B cell (primary cell): ENCODE measurements at regions not wholly inside any gene's neighbourhood (a gene's known extent, or its start where the extent isn't known, plus 50 kb on each side); places are given as distances from the start of the nearest gene placed in this dataset.

ENCODE experiments used
- ATAC-seq: fragments of 200-7000 bp; cut with Tn5 transposase; one replicate; pipeline ENCODE4 v1.10.0; 2021; ENCODE audit warnings: low read depth, mild to moderate bottlenecking, moderate number of reproducible peaks, moderate library complexity
- CTCF ChIA-PET: fragments of 350-600 bp; sonication (Branson Sonifier 250); formaldehyde crosslinking; loops from one replicate; lab custom pipeline; 2021; ENCODE audit warnings: antibody characterized with exemption, inconsistent platforms; lab: Charles Lee
- POLR2A ChIA-PET: fragments of 350-600 bp; sonication (Branson Sonifier 250); formaldehyde crosslinking; loops from one replicate; lab custom pipeline; 2021; ENCODE audit warnings: antibody characterized with exemption; lab: Charles Lee
- DNase-seq: peaks from one replicate; pipeline ENCODE4 v3.0.0; 2013
- H2AFZ ChIP-seq: 2 replicates; pipeline ENCODE4 v1.6.1; 2012; ENCODE audit warnings: mild to moderate bottlenecking, low read depth, low read length; ENCODE audit not compliant: insufficient read depth, poor library complexity, severe bottlenecking
- H3K27ac ChIP-seq, 2 donors: 1 replicate in 1 of 2; 2 replicates in 1 of 2; pipeline ENCODE4 v1.5.1; 2012 to 2013; ENCODE audit warnings: low read length in 2 of 2, mild to moderate bottlenecking in 2 of 2, moderate library complexity in 1 of 2
- H3K27me3 ChIP-seq, 4 experiments: fragments of 200-600 bp in 1 of 4; sonication (generic) in 1 of 4; replicated peaks in 1 of 4; 1 replicate in 2 of 4; 2 replicates in 2 of 4; pipeline versions ENCODE4 v1.6.1 to v1.7.0; 2013 to 2016; ENCODE audit warnings: low read length in 3 of 4, mild to moderate bottlenecking in 2 of 4, mixed read lengths in 1 of 4, moderate library complexity in 1 of 4; ENCODE audit not compliant: insufficient read depth in 4 of 4, control insufficient read depth in 3 of 4; ENCODE audit errors: control extremely low read depth in 1 of 4
- H3K36me3 ChIP-seq, 2 experiments: replicated peaks in 1 of 2; 1 replicate in 1 of 2; 2 replicates in 1 of 2; pipeline versions ENCODE4 v1.6.1 to v1.7.1; 2013; ENCODE audit warnings: low read length in 1 of 2; ENCODE audit not compliant: insufficient read depth in 2 of 2, control insufficient read depth in 1 of 2; ENCODE audit errors: control extremely low read depth in 1 of 2, extremely low read depth in 1 of 2
- H3K4me1 ChIP-seq, 2 donors: fragments of 200-600 bp in 1 of 2; sonication (generic) in 1 of 2; 1 replicate in 1 of 2; 2 replicates in 1 of 2; pipeline versions ENCODE4 v1.5.1 to v1.6.1; 2013 to 2017; ENCODE audit warnings: low read length in 2 of 2; ENCODE audit not compliant: control insufficient read depth in 2 of 2, insufficient read depth in 2 of 2
- H3K4me2 ChIP-seq: replicated peaks from 2 replicates; pipeline ENCODE3; 2012; ENCODE audit warnings: mild to moderate bottlenecking, low read depth, low read length; ENCODE audit not compliant: poor library complexity, severe bottlenecking
- H3K4me3 ChIP-seq, 5 experiments: fragments of 200-600 bp in 1 of 5; sonication (generic) in 1 of 5; 1 replicate in 3 of 5; 2 replicates in 2 of 5; pipeline versions ENCODE4 v1.5.1 to v1.7.0; 2011 to 2016; ENCODE audit warnings: low read length in 4 of 5, mild to moderate bottlenecking in 4 of 5, low read depth in 2 of 5, control low read depth in 1 of 5, moderate library complexity in 1 of 5; ENCODE audit not compliant: insufficient read depth in 1 of 5; ENCODE audit errors: control extremely low read depth in 1 of 5, extremely low read depth in 1 of 5
- H3K79me2 ChIP-seq: fragments of 200-600 bp; sonication (generic); one replicate; pipeline ENCODE4 v1.6.0; 2016; ENCODE audit warnings: low read length; ENCODE audit not compliant: control insufficient read depth, insufficient read depth
- H3K9ac ChIP-seq: fragments of 200-600 bp; sonication (generic); 2 replicates; pipeline ENCODE4 v1.6.1; 2017; ENCODE audit warnings: mild to moderate bottlenecking, low read length, moderate library complexity
- H3K9me3 ChIP-seq, 3 donors: one replicate each; pipeline versions ENCODE4 v1.6.1 to v1.7.1; 2013; ENCODE audit warnings: low read length in 2 of 3; ENCODE audit not compliant: control insufficient read depth in 2 of 3, insufficient read depth in 1 of 3; ENCODE audit errors: control extremely low read depth in 1 of 3
- H4K20me1 ChIP-seq: 2 replicates; pipeline ENCODE4 v1.6.0; 2012; ENCODE audit warnings: mild to moderate bottlenecking, low read length; ENCODE audit not compliant: insufficient read depth, control insufficient read depth, poor library complexity, severe bottlenecking
- H3K27ac Mint-ChIP-seq: one replicate; pipeline ENCODE4 v1.8.0; 2021; ENCODE audit warnings: mixed read lengths
- H3K27me3 Mint-ChIP-seq: one replicate; pipeline ENCODE4 v1.8.0; 2021; ENCODE audit warnings: mixed read lengths
- H3K4me1 Mint-ChIP-seq: one replicate; pipeline ENCODE4 v1.8.0; 2021; ENCODE audit warnings: mixed read lengths
- H3K4me3 Mint-ChIP-seq: one replicate; pipeline ENCODE4 v1.8.0; 2021; ENCODE audit warnings: mixed read lengths
- H3K9me3 Mint-ChIP-seq: one replicate; pipeline ENCODE4 v1.8.0; 2022; ENCODE audit warnings: mixed read lengths; ENCODE audit not compliant: insufficient read depth
- CTCF ChIP-seq: fragments of 200-600 bp; IDR thresholded peaks from one replicate; pipeline ENCODE4 v1.8.0; 2022; ENCODE audit warnings: antibody characterized with exemption, mild to moderate bottlenecking
- EZH2 ChIP-seq: IDR thresholded peaks from 2 replicates; pipeline ENCODE4 v1.6.1; 2012; ENCODE audit warnings: borderline replicate concordance, low read depth, mild to moderate bottlenecking, moderate library complexity, low read length; ENCODE audit not compliant: insufficient read depth, poor library complexity, severe bottlenecking
- WGBS: methylation state at CpG from one replicate; pipeline ENCODE4 v1.1.5; 2013; ENCODE audit warnings: missing lambda C conversion rate; ENCODE audit not compliant: insufficient coverage; 5-methylcytosine and 5-hydroxymethylcytosine counted together
- intact Hi-C: fragments of 100-400 bp; cut with micrococcal nuclease; formaldehyde crosslinking; loops from one replicate; pipeline ENCODE4 v1.10.0; 2022

- H3K9ac ChIP-seq: no peak overlapping the region
- CTCF ChIA-PET: interaction anchor here (1.2 kb wide), 2 partner anchors 12 to 609 kb away, joined by 3 to 4 read pairs; no protein-coding TSS in a partner anchor
Measured at GRCh38 chr5:138641547-138642298, 66.5 kb upstream of the HSPA9 start.

More at GRCh38 chr5:138641547-138642298, 66.5 kb upstream of the HSPA9 start:
- 52% methylated on average over 15 of the region's 18 CpGs for WGBS
- H3K9me3 Mint-ChIP-seq: no peaks in the 10 kb centered on the region
- H3K27ac ChIP-seq: no peak overlapping the region
- H3K4me3 Mint-ChIP-seq: no peak overlapping the region
- no peak overlapping the region for H2AFZ ChIP-seq
- no peaks in the 10 kb centered on the region for H4K20me1 ChIP-seq
- H3K9me3 ChIP-seq: no peaks in the 10 kb centered on the region
- DNase-seq (peak; percentile 57), ATAC-seq (peak; percentile 43)
- no peaks in the 10 kb centered on the region for H3K36me3 ChIP-seq
- H3K27me3 Mint-ChIP-seq: peaks cover 11% of the 10 kb centered on the region
- POLR2A ChIA-PET: no interaction called here
- no peak overlapping the region for H3K4me3 ChIP-seq
- H3K4me1 Mint-ChIP-seq: peaks cover 2% of the 10 kb centered on the region
- peaks cover 0 to 2% of the 10 kb centered on the region in 2 donors for H3K4me1 ChIP-seq
- H3K79me2 ChIP-seq: no peaks in the 10 kb centered on the region
- peaks cover 0 to 27% (median 4%) of the 10 kb centered on the region in 4 experiments for H3K27me3 ChIP-seq
- no peak overlapping the region for H3K4me2 ChIP-seq
- peak; percentile 54 for TF ChIP-seq CTCF
- TF ChIP-seq EZH2: no peak
- H3K27ac Mint-ChIP-seq: no peak overlapping the region
- intact Hi-C loops: loop anchor here (2.0 kb wide), 1 partner anchor 621 kb away; no protein-coding TSS in a partner anchor
